ENCODE measurements at regions not wholly inside any gene's neighbourhood (a gene's known extent, or its start where the extent isn't known, plus 50 kb on each side); places are given as distances from the start of the nearest gene placed in this dataset.
"Not testable (repeated sequence)": the region's sequence is repeated elsewhere in the genome, so short reads cannot be mapped to it uniquely, and the experiment has no call there.

GRCh38 chr12:11543457-11544158 lies 105.9 kb upstream of the ETV6 start:
- H3K9me3 Mint-ChIP-seq = no peaks in the 10 kb centered on the region
- no peak overlapping the region for H3K4me3 Mint-ChIP-seq
- no peaks in the 10 kb centered on the region for H3K27me3 Mint-ChIP-seq (ENCODE audit: low read depth)
- H3K27ac Mint-ChIP-seq (ENCODE audit: unreplicated experiment) = no peak overlapping the region
- H3K36me3 Mint-ChIP-seq (ENCODE audit: low read depth) = no peaks in the 10 kb centered on the region
- no peak for TF ChIP-seq CTCF (conservative IDR thresholded peaks at IDR 0.05)
- H3K4me1 Mint-ChIP-seq = peaks cover 11% of the 10 kb centered on the region
- DNase-seq (ENCODE audit: low read depth, low spot score) = no peak

- no peak for TF ChIP-seq CTCF (conservative IDR thresholded peaks at IDR 0.05)
- DNase-seq (ENCODE audit: low read depth, low spot score) = no peak
- H3K9me3 Mint-ChIP-seq = no peaks in the 10 kb centered on the region
- H3K27ac Mint-ChIP-seq (ENCODE audit: unreplicated experiment) = no peak overlapping the region
- H3K4me1 Mint-ChIP-seq = peaks cover 11% of the 10 kb centered on the region
- H3K4me3 Mint-ChIP-seq = no peak overlapping the region
- no peaks in the 10 kb centered on the region for H3K27me3 Mint-ChIP-seq (ENCODE audit: low read depth)
- H3K36me3 Mint-ChIP-seq (ENCODE audit: low read depth) = no peaks in the 10 kb centered on the region
Observed at GRCh38 chr12:11545484-11546330, 103.8 kb upstream of the ETV6 start.

- H3K36me3 Mint-ChIP-seq (ENCODE audit: low read depth); H3K27ac Mint-ChIP-seq (ENCODE audit: unreplicated experiment); DNase-seq (ENCODE audit: low read depth, low spot score); H3K9me3 Mint-ChIP-seq; H3K4me3 Mint-ChIP-seq; H3K27me3 Mint-ChIP-seq (ENCODE audit: low read depth): not testable (repeated sequence)
- peaks cover 11% of the 10 kb centered on the region for H3K4me1 Mint-ChIP-seq
Observed at GRCh38 chr12:11546582-11547270, 102.7 kb upstream of the ETV6 start.

GRCh38 chr12:11547271-11547646 lies 102.2 kb upstream of the ETV6 start:
- not testable (repeated sequence) for H3K27ac Mint-ChIP-seq (ENCODE audit: unreplicated experiment); H3K4me3 Mint-ChIP-seq

GRCh38 chr12:11549119-11549518 lies 100.4 kb upstream of the ETV6 start:
- TF ChIP-seq CTCF (conservative IDR thresholded peaks at IDR 0.05) = no peak
- Mint-ChIP-seq H3K9me3 (no peaks in the 10 kb centered on the region), H3K27me3 (ENCODE audit: low read depth) (peaks cover 3% of the 10 kb centered on the region), H3K36me3 (ENCODE audit: low read depth) (no peaks in the 10 kb centered on the region), H3K4me3 (no peak overlapping the region), H3K27ac (ENCODE audit: unreplicated experiment) (no peak overlapping the region), H3K4me1 (peaks cover 11% of the 10 kb centered on the region)
- no peak for DNase-seq (ENCODE audit: low read depth, low spot score)

More at GRCh38 chr12:11547271-11547646, 102.2 kb upstream of the ETV6 start:
- H3K9me3 Mint-ChIP-seq; H3K36me3 Mint-ChIP-seq (ENCODE audit: low read depth); H3K27me3 Mint-ChIP-seq (ENCODE audit: low read depth); DNase-seq (ENCODE audit: low read depth, low spot score): not testable (repeated sequence)
- peaks cover 11% of the 10 kb centered on the region for H3K4me1 Mint-ChIP-seq

- peaks cover 3% of the 10 kb centered on the region for H3K27me3 Mint-ChIP-seq (ENCODE audit: low read depth)
- peak; percentile 78 for TF ChIP-seq CTCF (conservative IDR thresholded peaks at IDR 0.05)
- H3K27ac Mint-ChIP-seq (ENCODE audit: unreplicated experiment) = no peak overlapping the region
- no peak overlapping the region for H3K4me3 Mint-ChIP-seq
- H3K4me1 Mint-ChIP-seq = peaks cover 4% of the 10 kb centered on the region
- no peaks in the 10 kb centered on the region for H3K36me3 Mint-ChIP-seq (ENCODE audit: low read depth)
- no peaks in the 10 kb centered on the region for H3K9me3 Mint-ChIP-seq
- DNase-seq (ENCODE audit: low read depth, low spot score) = peak; percentile 41
Observed at GRCh38 chr12:11553871-11554533, 95.5 kb upstream of the ETV6 start.
